Left cardiac atrium (tissue), 4 donors: ENCODE measurements at regions not wholly inside any gene's neighbourhood (a gene's known extent, or its start where the extent isn't known, plus 50 kb on each side); places are given as distances from the start of the nearest gene placed in this dataset.

Source experiments
- ATAC-seq, 2 donors: fragments of 200-7000 bp; cut with Tn5 transposase; one replicate each; pipeline ENCODE4 v1.9.1; 2020; ENCODE audit warnings: mild to moderate bottlenecking in 2 of 2, moderate library complexity in 2 of 2
- DNase-seq: peaks from one replicate; pipeline ENCODE4 v3.0.0-alpha.2; 2020
- intact Hi-C, 2 donors: fragments of 100-400 bp; cut with DNase I; formaldehyde crosslinking; loops; one replicate each; pipeline versions ENCODE4 v1.14.1 to v1.15.1; 2022 to 2023
- donor health status: DM: no; HTN: yes; CAD: no.
- donor health status: DM: no; HTN: yes; CAD: no; lungs with severe emphysema.
- donor health status: DM: yes; HTN: yes; CAD: no.
- donor health status: Dilated cardiomyopathy.

DNA sequence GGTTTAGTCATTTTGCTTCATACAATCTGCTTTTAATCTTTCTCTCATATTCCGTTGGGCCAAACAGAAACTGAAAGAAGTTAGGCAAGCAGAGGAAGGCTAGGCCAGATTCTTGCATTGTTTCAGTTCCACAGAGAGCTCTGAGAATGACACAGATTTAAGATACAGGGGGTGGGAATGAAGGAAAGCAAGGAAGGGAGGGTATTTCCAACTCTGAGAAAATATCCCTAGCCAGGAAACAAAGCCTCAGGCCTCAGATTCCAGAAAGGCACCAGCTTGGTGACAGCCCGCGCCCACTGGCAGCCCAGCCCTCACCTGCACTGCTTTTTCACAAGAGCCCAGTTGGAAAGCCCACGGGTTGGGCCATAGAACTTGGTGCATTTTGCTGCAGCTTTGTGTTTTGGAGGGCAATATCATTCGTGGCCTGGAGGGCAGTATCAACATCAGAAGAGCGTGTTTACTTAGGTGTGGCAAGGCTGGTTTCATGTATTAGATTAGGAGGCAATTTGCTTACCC lies 63.5 kb downstream of the ENC1 start:
- intact Hi-C loops = loop anchor here in 1 of 2 donors (5.0 kb wide), 1 partner anchor 65 kb away; the partner anchor contains the start of gene ENC1
- DNase-seq (no peak), ATAC-seq (peak; percentile 83 to 86)

DNA sequence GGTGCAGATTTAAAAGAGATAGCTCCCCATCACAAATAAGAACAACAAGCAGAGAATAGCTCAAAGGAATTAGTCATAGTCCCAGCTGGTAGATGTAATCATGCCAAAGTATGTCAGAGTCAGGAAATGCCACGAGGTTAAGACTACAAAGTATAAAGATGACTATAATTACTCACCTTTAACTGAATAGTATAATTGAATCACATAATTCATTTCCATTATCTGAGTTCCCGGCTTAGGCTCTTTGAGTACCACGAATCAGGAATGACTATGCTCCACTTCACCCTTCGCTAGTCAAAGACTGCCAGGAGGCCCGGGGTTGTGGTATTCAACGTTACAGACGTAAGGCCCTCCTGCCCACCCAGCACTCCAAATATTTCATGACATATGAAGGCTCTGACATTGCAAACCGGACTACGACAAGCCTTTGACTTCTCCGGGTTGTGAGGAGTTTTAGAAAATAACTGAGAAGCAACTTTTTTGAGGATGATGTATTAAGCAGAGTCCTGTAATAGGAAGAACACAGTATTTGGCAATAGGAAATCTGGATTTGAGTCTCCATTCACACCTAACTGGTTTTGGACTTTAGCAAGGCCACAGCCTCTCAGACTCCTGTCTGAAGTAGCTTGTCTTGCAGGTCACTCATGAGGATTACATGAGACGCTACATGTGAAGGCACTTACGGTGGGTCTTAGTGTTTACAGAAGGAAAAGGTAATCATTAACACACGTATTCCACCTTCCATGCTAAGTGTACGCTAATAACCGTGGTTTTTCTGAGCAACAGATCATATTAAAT lies 64.6 kb downstream of the ENC1 start:
- ATAC-seq (peak in 1 of 2 donors; percentile 80), DNase-seq (no peak)
- intact Hi-C loops = loop anchor here in 1 of 2 donors (5.0 kb wide), 1 partner anchor 66 kb away; the partner anchor contains the start of gene ENC1

DNA sequence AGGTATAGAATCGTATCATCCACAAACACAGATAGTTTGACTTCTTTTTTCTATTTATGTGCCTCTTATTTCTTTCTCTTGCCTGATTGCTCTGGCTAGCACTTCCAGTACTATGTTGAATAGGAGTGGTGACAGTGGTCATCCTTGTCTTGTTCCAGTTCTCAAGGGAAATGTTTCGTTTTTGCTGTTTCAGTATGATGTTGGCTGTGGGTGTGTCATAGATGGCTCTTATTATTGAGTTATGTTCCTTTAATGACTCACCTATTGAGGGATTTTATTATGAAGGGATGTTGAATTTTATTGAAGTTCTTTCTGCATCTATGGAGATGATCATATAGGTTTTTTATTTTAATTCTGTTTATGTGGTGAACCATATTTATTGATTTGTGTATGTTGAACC lies 70.3 kb downstream of the ENC1 start:
- DNase-seq = no peak
- intact Hi-C loops = no loop called here
- ATAC-seq = no peak

DNA sequence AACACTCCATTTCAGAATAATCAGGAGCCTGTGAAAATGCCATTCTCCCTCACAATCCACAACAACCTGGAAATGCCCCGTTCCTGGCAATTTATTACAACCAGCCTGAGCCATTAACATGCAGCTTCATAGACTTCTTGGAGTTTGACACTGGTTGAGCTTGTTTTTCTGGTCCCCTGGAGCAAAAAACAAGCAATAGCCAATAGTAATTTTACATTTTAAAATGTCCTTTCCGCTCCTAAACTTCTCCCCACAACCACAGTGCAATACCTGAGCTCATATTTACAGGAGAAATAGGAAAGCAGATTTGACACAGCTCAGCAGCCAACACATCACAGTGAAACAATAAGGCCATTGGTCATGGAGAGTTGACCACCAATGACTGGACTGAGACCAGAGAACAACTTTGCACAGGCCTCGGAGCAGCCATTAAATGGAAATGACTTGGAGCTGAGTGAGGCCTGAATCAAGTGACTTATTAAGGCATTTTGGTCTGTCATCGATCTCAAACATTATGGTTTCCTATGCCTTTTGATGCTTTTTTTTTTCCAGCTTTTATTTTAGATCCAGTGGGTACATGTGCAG lies 73.0 kb downstream of the ENC1 start:
- no peak for DNase-seq
- ATAC-seq = no peak
- intact Hi-C loops = no loop called here

DNA sequence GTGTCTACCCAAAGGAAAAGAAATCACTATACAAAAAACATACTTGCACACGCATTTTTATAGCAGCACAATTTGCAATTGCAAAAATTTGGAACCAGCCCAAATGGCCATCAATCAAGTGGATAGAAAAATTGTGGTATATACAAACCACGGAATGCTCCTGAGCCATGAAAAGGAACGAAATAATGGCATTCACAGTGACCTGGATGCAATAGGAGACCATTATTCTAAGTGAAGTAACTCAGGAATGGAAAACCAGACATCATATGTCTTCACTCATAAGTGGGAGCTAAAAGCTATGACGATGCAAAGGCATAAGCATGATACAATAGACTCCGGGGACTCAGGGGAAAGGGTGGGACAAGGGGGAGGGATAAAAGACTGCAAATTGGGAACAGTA lies 78.4 kb downstream of the ENC1 start:
- ATAC-seq (no peak), DNase-seq (no peak)
- intact Hi-C loops = no loop called here

DNA sequence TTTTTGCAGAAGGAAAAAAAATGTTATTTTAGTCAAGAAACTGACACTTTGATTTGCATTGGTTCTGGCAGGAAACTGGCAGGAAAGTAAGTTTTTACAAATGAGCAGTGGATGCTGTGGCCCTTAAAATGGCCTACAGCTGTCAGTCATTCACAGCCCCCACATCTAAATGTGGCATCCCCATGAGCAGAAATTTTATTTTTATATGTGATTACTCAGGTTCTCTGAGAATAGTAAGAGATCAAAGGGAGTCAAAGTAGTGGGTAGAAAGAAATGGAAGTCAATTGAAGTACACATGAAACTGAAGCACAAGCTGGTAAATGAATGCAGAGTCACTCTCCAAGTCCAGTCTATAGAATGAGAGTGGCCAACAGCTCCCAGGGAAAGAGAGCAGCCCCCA lies 80.3 kb downstream of the ENC1 start:
- DNase-seq (no peak), ATAC-seq (no peak)
- intact Hi-C loops = no loop called here

DNA sequence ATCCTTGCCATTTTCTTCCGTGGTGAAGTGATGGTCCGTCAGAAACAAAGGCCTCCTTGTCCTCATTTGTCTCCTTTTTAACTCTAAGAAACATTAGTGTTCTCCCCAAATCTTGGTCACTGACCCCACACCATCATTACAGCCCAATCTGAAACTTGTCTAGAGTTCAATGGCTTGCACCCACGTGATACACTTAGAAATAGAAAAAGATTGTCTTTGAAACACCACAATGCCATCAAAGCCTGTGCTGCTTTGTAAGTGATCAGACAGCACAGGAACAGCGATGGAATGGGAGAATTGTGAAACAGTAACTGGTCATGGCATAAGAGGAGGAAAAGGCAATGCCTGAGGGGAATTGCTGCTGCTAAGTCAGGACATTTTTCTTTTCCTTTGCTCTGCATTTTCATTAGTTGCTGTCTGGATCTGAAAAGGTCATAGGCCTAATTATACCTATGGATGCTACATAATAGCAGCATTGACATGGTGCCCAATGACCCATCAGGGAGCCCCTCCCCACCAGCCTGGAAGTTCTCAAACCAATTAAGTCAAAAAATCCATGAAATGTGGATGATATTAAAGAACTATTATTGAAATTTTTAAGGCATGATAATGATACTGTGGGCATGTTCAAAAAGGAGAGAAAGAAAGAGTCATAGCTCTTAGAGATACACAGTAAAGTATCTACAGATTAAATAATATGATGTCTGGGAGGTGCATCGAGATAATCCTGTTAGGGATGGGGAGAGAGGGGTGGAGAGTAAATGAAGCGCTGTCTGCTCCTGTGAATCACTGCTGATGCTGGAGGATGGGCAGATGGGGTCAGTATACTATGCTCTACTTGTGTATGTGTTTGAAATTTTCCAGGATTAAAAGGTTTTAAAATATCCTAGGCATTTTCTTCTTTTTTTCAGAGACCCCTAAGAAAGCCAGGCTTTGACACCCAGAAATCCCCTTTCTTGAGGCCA lies 83.6 kb downstream of the ENC1 start:
- DNase-seq (no peak), ATAC-seq (peak in 1 of 2 donors; percentile 67)
- intact Hi-C loops = no loop called here

DNA sequence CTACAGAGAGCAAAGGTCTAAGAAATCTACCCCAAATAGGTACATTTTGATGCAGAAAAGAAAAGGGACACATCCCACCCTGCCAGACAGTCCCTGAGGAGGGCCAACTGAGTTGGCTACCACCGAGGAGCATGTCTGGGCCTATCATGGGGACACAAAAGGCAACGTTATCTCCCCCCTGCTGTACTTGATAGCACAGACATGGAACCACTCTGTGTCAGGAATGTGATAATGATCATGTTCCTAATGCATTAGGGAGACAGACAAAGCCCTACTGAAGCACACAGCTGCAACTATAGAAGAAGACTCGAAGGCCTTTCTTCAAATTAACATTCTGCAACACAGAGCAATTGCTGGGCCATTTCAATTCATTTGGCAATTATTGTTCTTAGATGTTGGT lies 84.5 kb downstream of the ENC1 start:
- ATAC-seq = no peak
- DNase-seq = no peak
- intact Hi-C loops = no loop called here

DNA sequence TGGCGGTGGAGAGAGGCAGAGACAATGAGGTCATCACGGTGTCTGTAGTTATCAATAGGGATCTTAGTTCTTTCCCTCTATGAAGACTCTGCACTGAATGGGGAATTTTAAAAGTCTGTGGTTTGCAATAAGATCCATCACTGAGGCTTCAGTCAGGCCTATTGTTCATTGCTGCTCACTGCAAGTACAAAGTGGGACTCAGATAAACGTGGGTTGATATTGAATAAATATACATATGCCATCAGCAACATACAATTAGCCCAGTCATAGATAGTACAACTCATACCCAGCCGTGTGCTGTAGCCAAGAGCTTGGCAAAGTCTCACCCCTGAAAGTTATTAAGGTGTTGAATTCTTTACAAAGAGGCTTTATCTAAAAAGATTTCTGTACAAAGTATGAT lies 88.4 kb downstream of the ENC1 start:
- intact Hi-C loops = no loop called here
- DNase-seq (no peak), ATAC-seq (no peak)

DNA sequence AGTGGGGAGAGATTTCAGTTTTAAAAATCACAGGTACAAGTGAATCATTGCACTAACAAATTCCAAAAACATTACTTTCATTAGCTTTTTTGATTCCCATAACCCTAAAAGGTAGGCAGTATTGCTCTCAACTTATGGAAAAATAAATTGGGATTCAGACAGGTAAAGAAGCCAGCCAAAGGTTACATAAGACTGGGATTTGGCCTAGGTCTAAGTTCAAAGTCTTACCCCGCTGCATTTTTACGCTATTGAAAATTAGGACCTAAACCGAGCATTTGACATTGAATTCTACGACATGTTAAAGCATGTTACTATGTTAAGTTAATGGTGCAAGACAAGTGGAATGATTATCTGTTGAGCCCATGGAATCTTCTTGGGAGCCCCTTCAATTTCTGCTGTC lies 89.6 kb downstream of the ENC1 start:
- intact Hi-C loops = no loop called here
- no peak for DNase-seq
- no peak for ATAC-seq

DNA sequence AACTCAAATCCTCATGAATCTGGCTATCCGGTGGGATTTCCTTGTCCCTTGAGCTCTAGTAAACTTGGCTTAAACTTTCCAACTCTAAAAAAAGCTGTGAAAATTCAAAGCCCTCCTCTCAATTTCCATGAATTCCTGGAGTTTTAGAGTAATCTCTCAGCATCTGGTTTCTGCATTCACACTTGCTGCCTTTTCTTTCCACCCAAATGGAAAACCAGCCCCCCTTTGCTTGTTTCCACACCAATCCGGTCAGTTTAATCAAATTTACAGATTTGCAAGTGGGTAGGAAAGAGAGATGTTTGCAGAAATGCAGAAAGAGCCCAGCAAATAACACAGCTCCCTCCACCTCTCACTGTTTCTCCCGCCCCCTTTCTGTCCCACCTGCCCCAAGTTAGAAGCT lies 91.1 kb downstream of the ENC1 start:
- DNase-seq (no peak), ATAC-seq (no peak)
- intact Hi-C loops = no loop called here

DNA sequence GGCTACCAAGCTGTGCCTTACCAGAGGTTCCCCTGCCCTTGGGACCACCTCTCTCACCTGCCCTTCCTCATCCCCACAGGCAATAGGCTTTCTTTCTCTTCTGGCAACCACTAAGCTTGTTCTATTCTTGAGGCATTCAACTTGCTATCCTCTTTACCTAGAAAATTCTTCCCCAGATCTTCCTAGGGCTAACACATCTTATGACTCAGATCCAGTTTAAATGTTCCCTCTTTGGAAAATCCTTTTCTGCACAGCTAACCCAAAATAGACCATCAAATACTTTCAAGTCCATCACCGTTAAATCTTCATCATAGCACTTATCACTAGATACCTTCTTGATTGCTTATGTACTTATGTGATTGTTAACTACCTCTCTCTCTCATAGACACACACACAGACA lies 93.7 kb downstream of the ENC1 start:
- intact Hi-C loops = no loop called here
- no peak for ATAC-seq
- DNase-seq = no peak

DNA sequence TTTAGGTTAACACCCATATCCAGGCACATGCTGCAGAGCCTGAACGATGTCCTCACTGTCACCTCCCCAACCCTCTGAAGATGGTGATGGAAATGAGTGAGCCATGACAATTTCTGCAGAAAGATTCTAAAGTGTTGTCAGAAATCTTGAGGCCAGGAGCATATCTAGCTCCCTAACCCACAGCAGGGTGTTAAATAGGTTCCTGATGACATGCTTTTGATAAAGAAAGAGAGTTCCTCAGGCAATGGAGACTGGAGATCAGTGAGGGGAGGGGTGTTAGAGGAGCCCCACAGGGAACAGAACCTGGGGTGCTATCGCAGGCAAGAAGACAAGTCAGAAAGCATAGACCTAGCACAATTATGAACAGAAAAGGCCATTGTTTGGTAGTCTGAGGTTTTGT lies 95.7 kb downstream of the ENC1 start:
- intact Hi-C loops = no loop called here
- ATAC-seq (no peak), DNase-seq (no peak)

DNA sequence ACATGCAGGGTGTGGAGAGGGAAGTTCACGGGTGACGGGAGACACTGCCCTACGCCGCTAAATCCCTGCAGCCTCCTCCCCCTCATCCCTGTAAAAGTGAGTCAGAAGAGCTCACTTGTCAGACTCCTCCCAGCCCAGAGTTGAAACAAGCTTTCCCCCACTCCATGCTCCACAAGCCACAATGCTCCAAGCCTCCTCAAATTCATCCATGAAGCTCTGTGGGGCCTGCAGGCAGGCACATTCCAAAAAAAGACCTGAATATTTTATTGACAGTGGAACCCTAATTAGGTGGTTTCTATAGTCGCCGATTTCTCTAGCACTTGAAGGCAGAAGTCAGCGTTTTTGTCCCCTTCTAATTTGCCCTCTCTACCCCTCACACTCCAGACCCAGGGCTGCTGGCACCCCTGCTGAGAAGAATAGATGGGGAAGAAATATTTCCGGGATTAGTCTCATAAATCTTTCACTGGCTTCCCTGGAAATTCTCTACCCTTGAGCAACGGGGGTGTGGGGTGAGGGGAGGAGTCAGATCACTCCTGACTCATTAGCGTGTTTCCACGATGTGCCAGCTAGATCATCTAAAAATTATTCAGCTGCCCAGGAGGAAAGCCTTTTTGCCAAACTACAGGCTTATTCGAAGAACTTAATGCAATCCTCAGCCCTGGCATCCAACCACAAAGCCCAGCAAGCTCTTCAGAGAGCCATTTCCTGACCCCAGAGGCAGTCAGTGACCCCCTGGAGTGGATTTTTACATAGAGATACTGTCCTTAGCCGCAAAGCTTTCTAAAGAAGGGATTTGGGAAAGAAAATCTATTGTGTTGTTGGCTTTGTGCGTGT lies 97.1 kb downstream of the ENC1 start:
- peak; percentile 37 for DNase-seq
- intact Hi-C loops = no loop called here
- peak; percentile 69 to 86 for ATAC-seq

DNA sequence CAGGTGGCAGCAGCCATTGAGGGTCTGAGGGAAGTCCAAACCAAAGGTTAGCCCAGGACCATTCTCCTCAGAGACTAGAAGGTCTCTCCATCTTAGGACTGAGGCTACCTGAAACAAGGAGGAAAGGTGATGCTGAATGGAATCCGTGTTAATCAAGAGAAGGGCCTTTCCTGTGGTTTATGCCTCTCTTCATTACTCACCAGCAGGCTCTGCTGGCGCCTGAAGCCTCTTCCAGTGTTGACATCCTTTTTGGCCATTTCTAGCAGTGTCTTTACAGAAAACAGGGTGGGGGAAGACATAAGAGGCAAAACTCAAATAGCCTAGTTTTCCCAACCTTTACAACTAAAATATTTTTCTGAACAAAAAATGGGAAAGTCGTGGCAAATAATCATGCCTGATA lies 98.0 kb downstream of the ENC1 start:
- intact Hi-C loops = no loop called here
- no peak for DNase-seq
- no peak for ATAC-seq

DNA sequence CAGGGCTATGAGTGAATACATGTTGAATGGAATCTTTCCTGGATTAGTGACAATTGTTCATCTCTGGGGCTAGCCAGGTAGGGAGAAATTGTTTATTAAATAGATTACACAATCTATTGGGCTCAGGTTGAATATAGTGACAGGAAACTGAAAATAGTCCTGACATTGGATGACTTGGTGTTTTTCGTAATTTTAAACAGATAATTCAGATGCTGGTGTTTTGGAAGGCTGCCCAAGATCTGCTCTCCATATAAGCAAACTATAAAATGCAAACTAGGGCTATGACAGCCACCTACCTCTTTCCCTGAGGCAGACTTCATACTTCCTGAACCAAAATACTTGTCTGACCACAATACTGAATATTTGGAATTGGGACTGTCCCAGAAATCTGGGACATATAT lies 99.1 kb downstream of the ENC1 start:
- no peak for DNase-seq
- ATAC-seq = no peak
- intact Hi-C loops = no loop called here

DNA sequence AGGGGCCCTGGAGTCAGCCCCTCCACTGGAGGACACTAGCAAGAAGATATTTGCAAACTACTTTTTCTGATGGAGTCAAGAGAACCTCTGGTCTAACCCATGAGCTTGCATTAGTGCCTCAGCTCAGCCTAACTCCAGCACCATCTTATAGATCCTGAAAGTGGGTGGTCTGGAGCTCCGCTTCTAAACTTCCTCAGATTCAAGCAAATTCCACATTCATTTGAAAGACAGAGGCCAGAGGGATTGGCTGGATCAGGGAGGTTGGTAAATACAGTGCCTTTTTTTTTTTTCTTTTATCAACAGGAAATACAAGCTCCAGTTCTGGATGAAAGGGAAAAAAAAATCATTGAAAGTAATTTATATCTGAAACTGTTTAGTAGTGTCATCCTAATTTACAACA lies 99.9 kb downstream of the ENC1 start:
- ATAC-seq (no peak), DNase-seq (no peak)
- intact Hi-C loops = no loop called here

DNA sequence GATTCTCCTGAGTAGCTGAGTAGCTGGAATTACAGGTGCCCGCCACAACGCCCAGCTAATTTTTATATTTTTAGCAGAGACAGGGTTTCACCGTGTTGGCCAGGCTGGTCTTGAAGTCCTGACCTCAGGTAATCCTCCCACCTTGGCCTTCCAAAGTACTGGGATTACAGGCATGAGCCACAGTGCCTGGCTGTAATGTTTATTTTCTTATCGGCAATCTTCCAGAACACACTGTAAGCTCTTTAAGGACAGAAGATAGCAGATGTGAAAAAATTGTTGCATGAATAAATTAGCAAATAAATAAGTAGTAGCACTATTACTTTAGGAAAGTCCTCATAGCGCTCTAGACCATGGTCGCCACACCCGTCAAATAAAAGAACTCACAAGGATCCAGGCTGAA lies 100.5 kb downstream of the ENC1 start:
- intact Hi-C loops = no loop called here
- ATAC-seq = no peak
- no peak for DNase-seq

DNA sequence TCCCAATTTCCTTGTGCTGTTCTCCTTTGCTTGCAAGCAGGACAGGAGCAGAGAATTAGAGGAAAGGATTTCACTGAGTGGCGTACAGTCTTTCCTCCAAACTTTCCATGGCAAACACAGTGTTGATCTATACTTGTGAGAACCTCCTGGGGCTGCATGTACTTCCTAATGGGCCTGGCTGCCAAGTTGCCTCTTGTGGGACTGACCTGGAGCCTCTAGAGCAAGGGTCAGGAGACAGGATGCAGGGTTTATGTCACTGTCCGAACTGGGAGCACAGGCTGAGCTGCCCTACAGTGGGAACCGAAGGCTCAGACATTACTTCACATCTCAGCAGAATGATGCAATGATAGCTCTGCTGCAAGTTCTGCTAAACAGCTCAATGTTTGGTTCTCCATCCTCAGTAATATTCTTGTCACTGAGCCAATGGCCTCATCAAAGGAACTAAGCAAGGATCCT lies 102.3 kb downstream of the ENC1 start:
- DNase-seq (peak; percentile 79), ATAC-seq (peak; percentile 94 to 97)
- intact Hi-C loops = no loop called here
